ENCODE measurements at regions not wholly inside any gene's neighbourhood (a gene's known extent, or its start where the extent isn't known, plus 50 kb on each side); places are given as distances from the start of the nearest gene placed in this dataset.
A peak's percentile ranks its signal among the peaks of the same experiment; 100 is the strongest.
"Not testable (repeated sequence)": the region's sequence is repeated elsewhere in the genome, so short reads cannot be mapped to it uniquely, and the experiment has no call there.

DNA sequence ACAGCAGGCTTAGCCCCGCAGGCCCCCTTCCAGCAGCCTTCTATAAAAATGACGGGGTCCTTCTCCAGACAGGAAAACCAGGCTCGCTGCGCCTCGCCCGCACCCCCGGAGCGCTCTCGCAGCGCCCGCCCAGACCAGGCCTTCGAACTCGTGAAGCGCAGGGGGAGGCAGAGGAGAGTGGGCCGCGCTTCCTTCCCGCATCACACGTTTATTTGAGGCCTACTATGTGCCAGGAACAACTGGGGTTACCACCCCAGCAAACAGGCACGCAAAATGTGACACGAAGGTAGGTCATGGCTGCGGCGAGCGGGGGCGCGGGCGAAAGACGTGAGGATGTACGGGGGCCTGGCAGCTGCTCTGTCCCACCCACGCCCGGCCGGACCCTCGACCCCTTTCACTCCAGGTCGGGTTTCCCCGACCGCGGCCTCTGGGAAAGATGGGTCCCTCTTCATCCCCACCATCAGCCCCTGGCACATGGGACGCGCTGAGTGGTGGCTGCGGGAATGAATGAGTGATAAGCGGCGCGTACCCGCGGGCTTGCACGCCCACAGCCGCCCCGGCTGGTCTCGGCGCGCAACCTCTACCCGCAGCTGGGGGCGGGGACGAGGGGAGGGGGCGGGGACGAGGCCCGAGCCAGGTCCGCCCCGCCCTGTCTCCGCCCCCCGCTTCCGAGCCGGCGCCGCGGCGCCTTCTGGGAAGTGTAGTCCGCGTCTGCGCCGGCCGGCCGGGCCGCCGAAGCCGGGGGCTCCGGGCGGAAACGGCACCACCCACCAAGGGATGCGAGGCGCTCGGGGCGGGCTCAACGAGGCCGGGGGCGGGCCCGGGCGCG, 59.1 kb downstream of the ZNF467 start:
- H3K4me3 ChIP-seq (ENCODE audit: low read length), result peak overlapping the region; percentile 87

GRCh38 chr7:149713731-149714068, 59.7 kb downstream of the ZNF467 start:
- peak overlapping the region; percentile 79 for H3K9ac ChIP-seq (ENCODE audit: low read depth, low read length)
- H3K4me1 ChIP-seq (ENCODE audit: control insufficient read depth, insufficient read depth, low read length), result peaks cover 12% of the 10 kb centered on the region
- no peaks in the 10 kb centered on the region for H3K27me3 ChIP-seq (ENCODE audit: control insufficient read depth, insufficient read depth, low read length)
- H3K36me3 ChIP-seq (ENCODE audit: insufficient read depth, low read length), result no peaks in the 10 kb centered on the region
- H3K4me3 ChIP-seq (ENCODE audit: low read length), result peak overlapping the region; percentile 87
- H3K4me2 ChIP-seq (ENCODE audit: low read length), result peak overlapping the region; percentile 94
- peaks cover 6% of the 10 kb centered on the region for H3K9me3 ChIP-seq (replicated peaks; ENCODE audit: low read length)

More for the DNA sequence above, 59.1 kb downstream of the ZNF467 start:
- H3K9ac ChIP-seq (ENCODE audit: low read depth, low read length), result peak overlapping the region; percentile 83
- H3K9me3 ChIP-seq (replicated peaks; ENCODE audit: low read length), result peaks cover 6% of the 10 kb centered on the region
- H3K4me2 ChIP-seq (ENCODE audit: low read length), result peak overlapping the region; percentile 96
- H3K4me1 ChIP-seq (ENCODE audit: control insufficient read depth, insufficient read depth, low read length), result peaks cover 12% of the 10 kb centered on the region
- H3K27me3 ChIP-seq (ENCODE audit: control insufficient read depth, insufficient read depth, low read length), result no peaks in the 10 kb centered on the region
- H3K36me3 ChIP-seq (ENCODE audit: insufficient read depth, low read length), result no peaks in the 10 kb centered on the region

DNA sequence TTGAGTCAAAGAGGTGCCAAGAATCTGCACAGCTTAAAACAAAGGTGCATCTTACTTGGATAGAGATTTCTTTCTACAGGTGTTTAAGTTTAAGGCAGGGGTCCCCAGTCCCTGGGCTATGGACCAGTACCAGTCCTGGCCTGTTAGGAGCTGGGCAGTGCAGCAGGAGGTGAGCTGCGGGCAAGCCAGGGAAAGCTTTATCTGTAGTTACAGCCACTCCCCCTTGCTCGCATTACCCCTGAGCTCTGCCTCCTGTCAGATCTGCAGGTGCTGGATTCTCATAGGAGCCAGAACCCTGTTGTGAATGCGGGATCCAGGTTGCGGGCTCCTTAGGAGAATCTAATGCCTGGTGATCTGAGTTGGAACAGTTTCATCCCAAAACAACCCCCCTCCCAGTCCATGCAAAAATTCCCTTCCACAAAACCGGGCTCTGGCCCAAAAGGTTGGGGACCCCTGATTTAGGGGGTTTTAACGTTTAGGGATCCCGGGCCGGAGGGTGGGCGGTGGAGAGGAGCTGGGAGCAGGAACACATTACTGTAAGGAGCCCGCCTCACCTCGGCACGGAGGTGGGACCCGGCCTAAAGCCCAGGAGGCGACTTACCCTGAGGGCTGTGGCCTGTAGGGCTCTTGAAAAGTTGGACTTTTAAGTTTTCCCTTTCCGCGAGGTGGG, 60.2 kb downstream of the ZNF467 start:
- Histone ChIP-seq H3K4me3 (ENCODE audit: low read length) (no peak overlapping the region), H3K36me3 (ENCODE audit: insufficient read depth, low read length) (no peaks in the 10 kb centered on the region), H3K9ac (ENCODE audit: low read depth, low read length) (no peak overlapping the region), H3K4me1 (ENCODE audit: control insufficient read depth, insufficient read depth, low read length) (peaks cover 12% of the 10 kb centered on the region), H3K9me3 (replicated peaks; ENCODE audit: low read length) (peaks cover 6% of the 10 kb centered on the region), H3K27me3 (ENCODE audit: control insufficient read depth, insufficient read depth, low read length) (no peaks in the 10 kb centered on the region), H3K4me2 (ENCODE audit: low read length) (no peak overlapping the region)

DNA sequence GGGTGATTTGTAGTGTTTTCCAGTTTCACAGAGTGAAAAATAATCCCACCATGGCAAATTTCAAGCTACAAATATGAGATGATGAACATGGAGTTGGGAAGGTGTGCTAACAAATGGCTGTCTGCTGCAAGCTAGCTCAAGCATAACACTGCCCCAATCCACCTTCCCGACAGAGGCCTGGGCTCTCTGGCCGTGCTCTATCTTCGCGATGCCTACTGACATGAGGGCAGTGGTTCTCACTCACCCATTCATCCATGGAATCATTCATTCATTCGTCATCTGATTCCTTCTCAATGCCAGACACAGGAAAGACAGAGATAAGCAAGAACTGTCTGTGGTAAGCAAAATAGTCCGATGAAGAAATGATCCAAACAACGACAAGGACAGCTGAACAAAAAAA, 65.4 kb downstream of the ZNF467 start:
- H3K27me3 ChIP-seq (ENCODE audit: control insufficient read depth, insufficient read depth, low read length), result no peaks in the 10 kb centered on the region
- H3K9ac ChIP-seq (ENCODE audit: low read depth, low read length), result no peak overlapping the region
- peaks cover 6% of the 10 kb centered on the region for H3K9me3 ChIP-seq (replicated peaks; ENCODE audit: low read length)
- no peak overlapping the region for H3K4me3 ChIP-seq (ENCODE audit: low read length)
- no peaks in the 10 kb centered on the region for H3K4me1 ChIP-seq (ENCODE audit: control insufficient read depth, insufficient read depth, low read length)
- no peak overlapping the region for H3K4me2 ChIP-seq (ENCODE audit: low read length)
- no peaks in the 10 kb centered on the region for H3K36me3 ChIP-seq (ENCODE audit: insufficient read depth, low read length)

DNA sequence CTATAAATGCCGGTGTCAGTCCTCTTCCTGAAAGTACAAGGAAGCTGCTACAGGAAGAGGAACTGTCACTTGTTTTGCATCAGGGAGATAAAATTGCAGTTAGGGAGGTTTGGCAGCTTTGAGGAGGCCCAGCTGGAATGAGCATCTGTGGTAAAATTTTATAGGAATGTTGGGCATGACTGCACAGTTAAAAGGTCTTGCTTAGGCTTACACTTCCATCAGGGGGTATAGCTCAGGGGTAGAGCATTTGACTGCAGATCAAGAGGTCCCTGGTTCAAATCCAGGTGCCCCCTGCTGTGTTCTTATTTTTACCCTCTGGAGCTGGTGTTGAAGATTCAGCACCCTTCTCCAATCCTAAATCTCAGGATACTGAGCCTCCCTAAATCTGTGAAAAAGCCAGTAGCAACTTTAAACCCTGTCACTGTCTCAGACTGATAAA, 65.9 kb downstream of the ZNF467 start:
- Histone ChIP-seq H3K9me3 (replicated peaks; ENCODE audit: low read length) (peaks cover 6% of the 10 kb centered on the region), H3K4me1 (ENCODE audit: control insufficient read depth, insufficient read depth, low read length) (no peaks in the 10 kb centered on the region), H3K36me3 (ENCODE audit: insufficient read depth, low read length) (no peaks in the 10 kb centered on the region), H3K4me2 (ENCODE audit: low read length) (no peak overlapping the region), H3K27me3 (ENCODE audit: control insufficient read depth, insufficient read depth, low read length) (no peaks in the 10 kb centered on the region), H3K9ac (ENCODE audit: low read depth, low read length) (no peak overlapping the region), H3K4me3 (ENCODE audit: low read length) (no peak overlapping the region)

DNA sequence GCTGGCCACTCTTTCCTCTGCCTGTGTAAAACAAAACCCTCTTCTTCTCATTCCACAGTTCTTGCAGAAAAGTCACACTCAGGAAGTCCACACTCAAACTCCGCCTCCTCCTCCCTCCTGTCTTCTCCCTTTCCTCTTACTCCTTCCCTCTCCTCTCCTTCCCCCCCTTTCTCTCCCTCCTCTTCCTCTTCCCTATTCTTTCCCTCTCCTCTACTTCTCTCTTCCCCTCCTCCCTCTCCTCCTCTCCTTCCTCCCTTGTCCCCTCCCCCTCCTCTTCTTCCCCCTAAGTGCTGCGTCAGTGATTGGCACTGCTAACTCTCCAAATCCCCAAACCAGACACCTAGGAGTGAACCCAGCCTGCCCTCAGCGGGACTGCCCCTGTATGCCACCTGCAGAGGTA, 67.0 kb downstream of the ZNF467 start:
- no peak overlapping the region for H3K9ac ChIP-seq (ENCODE audit: low read depth, low read length)
- H3K36me3 ChIP-seq (ENCODE audit: insufficient read depth, low read length), result no peaks in the 10 kb centered on the region

GRCh38 chr7:149704507-149704906, 68.9 kb downstream of the ZNF467 start:
- no peak overlapping the region for H3K4me3 ChIP-seq (ENCODE audit: low read length)
- no peaks in the 10 kb centered on the region for H3K4me1 ChIP-seq (ENCODE audit: control insufficient read depth, insufficient read depth, low read length)
- H3K9ac ChIP-seq (ENCODE audit: low read depth, low read length), result no peak overlapping the region
- no peaks in the 10 kb centered on the region for H3K27me3 ChIP-seq (ENCODE audit: control insufficient read depth, insufficient read depth, low read length)
- H3K9me3 ChIP-seq (replicated peaks; ENCODE audit: low read length), result no peaks in the 10 kb centered on the region
- H3K4me2 ChIP-seq (ENCODE audit: low read length), result no peak overlapping the region
- H3K36me3 ChIP-seq (ENCODE audit: insufficient read depth, low read length), result no peaks in the 10 kb centered on the region

More for the DNA sequence above, 67.0 kb downstream of the ZNF467 start:
- no peaks in the 10 kb centered on the region for H3K27me3 ChIP-seq (ENCODE audit: control insufficient read depth, insufficient read depth, low read length)
- no peaks in the 10 kb centered on the region for H3K4me1 ChIP-seq (ENCODE audit: control insufficient read depth, insufficient read depth, low read length)
- H3K4me3 ChIP-seq (ENCODE audit: low read length), result no peak overlapping the region
- no peak overlapping the region for H3K4me2 ChIP-seq (ENCODE audit: low read length)
- peaks cover 5% of the 10 kb centered on the region for H3K9me3 ChIP-seq (replicated peaks; ENCODE audit: low read length)

DNA sequence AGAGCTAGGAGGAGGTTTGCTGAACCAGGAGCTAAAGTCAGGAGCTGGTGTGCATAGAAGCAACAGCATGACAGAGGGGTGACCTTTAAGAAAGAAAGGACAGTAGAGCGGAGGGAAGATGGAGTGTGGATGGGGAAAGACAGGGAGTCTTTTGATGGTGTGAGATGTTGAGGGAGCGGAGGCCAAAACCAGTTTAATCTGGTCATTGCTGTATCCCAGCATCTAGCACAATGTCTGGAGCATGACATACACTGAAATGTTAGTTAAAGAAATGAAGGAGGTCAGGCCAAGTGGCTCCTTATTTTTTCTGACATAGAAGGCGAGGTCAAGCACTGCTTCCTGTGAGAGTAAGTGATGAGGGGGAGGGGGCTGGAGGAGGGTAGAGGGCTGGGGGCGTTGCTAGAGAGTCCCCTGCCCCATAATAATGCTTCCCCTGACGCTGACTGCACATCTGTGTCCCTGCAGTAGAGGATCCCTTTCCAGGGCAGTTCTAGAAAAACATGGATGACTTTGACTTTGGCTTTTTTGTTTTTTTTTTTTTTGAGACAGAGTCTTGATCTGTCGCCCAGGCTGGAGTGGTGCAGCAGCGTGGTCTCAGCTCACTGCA, 70.2 kb downstream of the ZNF467 start:
- Histone ChIP-seq H3K4me1 (ENCODE audit: control insufficient read depth, insufficient read depth, low read length) (no peaks in the 10 kb centered on the region), H3K4me3 (ENCODE audit: low read length) (no peak overlapping the region), H3K4me2 (ENCODE audit: low read length) (no peak overlapping the region), H3K9me3 (replicated peaks; ENCODE audit: low read length) (no peaks in the 10 kb centered on the region), H3K27me3 (ENCODE audit: control insufficient read depth, insufficient read depth, low read length) (no peaks in the 10 kb centered on the region), H3K9ac (ENCODE audit: low read depth, low read length) (no peak overlapping the region), H3K36me3 (ENCODE audit: insufficient read depth, low read length) (no peaks in the 10 kb centered on the region)

- Histone ChIP-seq H3K4me2 (ENCODE audit: low read length) (no peak overlapping the region), H3K9me3 (replicated peaks; ENCODE audit: low read length) (no peaks in the 10 kb centered on the region), H3K9ac (ENCODE audit: low read depth, low read length) (no peak overlapping the region), H3K4me3 (ENCODE audit: low read length) (no peak overlapping the region), H3K27me3 (ENCODE audit: control insufficient read depth, insufficient read depth, low read length) (no peaks in the 10 kb centered on the region), H3K4me1 (ENCODE audit: control insufficient read depth, insufficient read depth, low read length) (no peaks in the 10 kb centered on the region), H3K36me3 (ENCODE audit: insufficient read depth, low read length) (no peaks in the 10 kb centered on the region)
Observed at GRCh38 chr7:149701495-149702240, 71.7 kb downstream of the ZNF467 start.

- not testable (repeated sequence) for H3K4me3 ChIP-seq (ENCODE audit: low read length); H3K4me2 ChIP-seq (ENCODE audit: low read length); H3K9ac ChIP-seq (ENCODE audit: low read depth, low read length)
Observed at GRCh38 chr7:149697767-149698166, 75.6 kb downstream of the ZNF467 start.

GRCh38 chr7:149696280-149696679, 77.1 kb downstream of the ZNF467 start:
- no peaks in the 10 kb centered on the region for H3K4me1 ChIP-seq (ENCODE audit: control insufficient read depth, insufficient read depth, low read length)
- no peak overlapping the region for H3K4me3 ChIP-seq (ENCODE audit: low read length)
- no peaks in the 10 kb centered on the region for H3K9me3 ChIP-seq (replicated peaks; ENCODE audit: low read length)
- H3K36me3 ChIP-seq (ENCODE audit: insufficient read depth, low read length), result no peaks in the 10 kb centered on the region
- no peak overlapping the region for H3K9ac ChIP-seq (ENCODE audit: low read depth, low read length)
- peaks cover 13% of the 10 kb centered on the region for H3K27me3 ChIP-seq (ENCODE audit: control insufficient read depth, insufficient read depth, low read length)
- no peak overlapping the region for H3K4me2 ChIP-seq (ENCODE audit: low read length)

More at GRCh38 chr7:149697767-149698166, 75.6 kb downstream of the ZNF467 start:
- peaks cover 10% of the 10 kb centered on the region for H3K27me3 ChIP-seq (ENCODE audit: control insufficient read depth, insufficient read depth, low read length)
- H3K4me1 ChIP-seq (ENCODE audit: control insufficient read depth, insufficient read depth, low read length); H3K36me3 ChIP-seq (ENCODE audit: insufficient read depth, low read length); H3K9me3 ChIP-seq (replicated peaks; ENCODE audit: low read length): not testable (repeated sequence)
